ENCODE measurements at regions not wholly inside any gene's neighbourhood (a gene's known extent, or its start where the extent isn't known, plus 50 kb on each side); places are given as distances from the start of the nearest gene placed in this dataset.

GRCh38 chr18:1530650-1531049 is 626.0 kb downstream of the ADCYAP1 start:
- no peak for TF ChIP-seq EZH2 (IDR thresholded peaks at IDR 0.05; ENCODE audit: insufficient read depth, low read length)
- TF ChIP-seq CTCF (IDR thresholded peaks at IDR 0.05; ENCODE audit: insufficient read depth, low read depth, low read length): no peak

Data from astrocyte (in vitro differentiated cells and primary cell).